HG03108 (cell line): ENCODE measurements at regions not wholly inside any gene's neighbourhood (a gene's known extent, or its start where the extent isn't known, plus 50 kb on each side); places are given as distances from the start of the nearest gene placed in this dataset.
"Not testable (repeated sequence)": the region's sequence is repeated elsewhere in the genome, so short reads cannot be mapped to it uniquely, and the experiment has no call there.

Source experiments
- ATAC-seq: cut with Tn5 transposase; IDR thresholded peaks from one replicate; pipeline ENCODE4 v1.9.1; 2021; ENCODE audit warnings: moderate library complexity; ENCODE audit not compliant: unreplicated experiment

DNA sequence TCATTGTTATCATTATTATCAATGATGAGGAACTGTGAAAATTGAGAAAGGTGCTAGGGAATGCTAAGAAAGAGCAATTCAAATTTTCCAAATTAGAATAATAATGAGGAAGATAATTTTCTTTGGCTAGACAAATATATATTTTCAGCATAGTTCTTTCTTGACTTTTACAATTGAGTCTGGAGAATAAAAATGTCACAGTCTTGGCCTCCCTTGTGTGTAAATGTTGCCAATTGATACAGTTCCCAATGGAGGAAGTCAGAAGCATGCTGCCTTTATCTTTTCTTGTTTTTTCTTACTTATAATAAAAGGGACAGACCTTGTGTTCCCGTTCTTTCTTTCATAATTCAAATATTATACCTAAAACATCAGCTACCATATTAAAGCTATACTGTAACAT, 774.4 kb downstream of the SI start:
- ATAC-seq = no peak

- ATAC-seq = no peak
Measured at GRCh38 chr3:164302622-164303021, 775.7 kb downstream of the SI start.

DNA sequence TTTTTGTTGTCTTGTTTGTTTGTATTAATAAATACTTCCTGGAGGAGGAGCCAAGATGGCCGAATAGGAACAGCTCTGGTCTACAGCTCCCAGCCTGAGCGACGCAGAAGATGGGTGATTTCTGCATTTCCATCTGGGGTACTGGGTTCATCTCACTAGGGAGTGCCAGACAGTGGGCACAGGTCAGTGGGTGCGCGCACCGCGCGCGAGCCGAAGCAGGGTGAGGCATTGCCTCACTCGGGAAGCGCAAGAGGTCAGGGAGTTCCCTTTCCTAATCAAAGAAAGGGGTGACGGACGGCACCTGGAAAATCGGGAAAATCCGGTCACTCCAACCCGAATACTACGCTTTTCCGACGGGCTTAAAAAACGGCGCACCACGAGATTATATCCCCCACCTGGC, 786.8 kb downstream of the SI start:
- ATAC-seq = not testable (repeated sequence)

DNA sequence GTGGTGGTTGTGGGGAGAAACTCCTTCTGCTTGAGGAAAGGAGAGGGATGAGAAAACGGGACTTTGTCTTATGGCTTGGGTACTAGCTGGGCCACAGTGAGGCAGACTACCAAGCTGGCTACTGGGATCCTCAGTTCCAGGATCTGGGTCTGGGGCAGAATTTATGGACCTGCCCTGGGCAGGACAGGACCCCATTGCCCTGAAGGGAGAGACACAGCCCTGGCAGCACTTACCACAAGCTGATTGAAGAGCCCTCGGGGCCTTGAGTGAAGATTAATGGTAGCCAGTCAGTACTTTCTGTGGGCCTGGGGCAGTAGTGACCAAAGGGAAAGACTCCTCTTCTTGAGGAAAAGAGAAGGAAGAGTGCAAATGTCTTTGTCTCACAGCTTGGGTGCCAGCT, 799.7 kb downstream of the SI start:
- no peak for ATAC-seq

DNA sequence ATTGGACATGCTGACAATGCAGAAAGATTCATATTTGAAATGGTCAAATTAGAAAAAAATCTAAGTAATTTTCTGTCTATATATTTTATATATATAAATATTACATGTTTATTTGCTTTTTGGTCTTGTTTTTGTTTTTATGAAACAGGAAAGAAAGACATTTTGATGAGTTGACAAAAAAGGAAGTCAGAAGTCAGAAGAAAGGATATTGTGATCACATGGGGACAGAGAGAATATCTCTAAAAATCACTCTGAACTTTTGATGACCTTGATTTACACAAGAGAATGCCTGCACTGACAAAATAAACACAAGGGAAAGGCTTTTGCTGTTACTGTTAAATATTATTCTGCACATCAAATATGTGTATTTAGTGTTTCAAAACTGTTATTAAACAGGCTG, 811.2 kb downstream of the SI start:
- ATAC-seq = no peak

DNA sequence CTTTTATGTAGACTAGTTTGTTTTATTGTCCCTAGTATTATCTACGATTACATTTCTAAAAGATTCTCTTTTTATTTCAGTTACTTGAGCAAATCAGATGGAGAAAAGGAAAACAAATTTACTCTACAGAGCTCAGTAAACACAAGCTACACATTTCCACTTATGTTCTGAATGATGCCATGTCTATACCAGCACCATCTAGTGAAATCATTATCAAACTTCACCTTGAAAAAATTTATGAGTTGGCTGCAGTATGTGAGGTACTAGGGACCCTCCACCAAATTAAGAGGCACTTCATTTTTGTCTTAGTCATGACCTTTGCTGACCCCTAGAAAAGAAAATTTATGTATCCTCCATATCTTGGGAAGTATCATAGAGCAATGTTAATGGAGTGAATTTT, 827.4 kb downstream of the SI start:
- ATAC-seq = no peak

GRCh38 chr3:164236851-164237250, 841.4 kb downstream of the SI start:
- no peak for ATAC-seq

DNA sequence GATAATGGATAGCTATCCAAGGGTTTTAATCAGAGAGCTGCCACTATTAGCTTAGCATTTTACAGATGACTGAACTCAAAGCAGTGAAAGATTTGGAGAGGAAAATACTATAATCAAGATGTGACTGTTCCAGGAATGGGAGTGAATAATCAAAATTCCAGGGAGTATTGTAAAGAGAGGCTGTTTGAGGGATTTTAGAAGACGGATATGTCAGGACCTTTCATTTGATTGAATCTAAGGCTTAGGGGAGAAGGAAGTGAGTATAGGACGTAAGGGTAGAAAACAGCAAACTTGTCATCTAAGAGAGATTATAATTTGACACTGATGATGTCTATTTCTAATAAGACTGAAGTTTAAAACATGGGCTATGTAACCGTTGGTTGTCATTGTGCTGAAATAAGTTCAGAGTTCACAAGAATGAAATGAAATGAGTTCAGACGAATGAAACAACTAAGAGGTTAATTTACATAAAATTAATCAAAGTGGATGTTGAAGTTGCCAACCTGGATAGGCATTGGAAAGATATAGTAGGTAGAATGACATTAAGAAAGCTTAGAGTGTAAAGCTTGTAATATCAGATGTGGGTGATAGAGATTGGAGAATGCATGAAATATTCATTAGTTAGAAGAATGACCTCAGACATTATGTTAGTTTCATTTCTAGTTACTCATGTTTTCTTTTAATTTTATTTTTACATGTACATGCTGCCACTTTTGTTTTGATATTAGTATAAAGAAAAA, 842.8 kb downstream of the SI start:
- ATAC-seq = no peak

DNA sequence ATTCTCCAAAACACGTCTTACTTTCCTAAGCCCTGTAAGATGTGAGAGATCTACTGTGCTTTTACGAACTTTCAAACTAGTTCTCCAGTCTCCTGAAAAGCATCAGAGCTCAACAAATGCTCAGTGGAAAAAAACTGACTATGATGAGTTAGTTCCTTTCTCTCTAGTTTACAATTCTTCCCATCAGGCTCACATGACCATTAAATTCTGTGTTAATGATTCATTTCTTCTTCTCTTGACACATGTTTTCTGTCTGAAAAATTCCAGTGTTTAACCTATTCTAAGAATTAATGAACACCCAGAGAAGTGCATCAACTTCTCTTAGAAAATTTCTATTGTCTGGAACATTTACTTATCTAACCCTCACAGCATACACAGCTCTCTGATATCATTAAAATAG, 844.3 kb downstream of the SI start:
- no peak for ATAC-seq

DNA sequence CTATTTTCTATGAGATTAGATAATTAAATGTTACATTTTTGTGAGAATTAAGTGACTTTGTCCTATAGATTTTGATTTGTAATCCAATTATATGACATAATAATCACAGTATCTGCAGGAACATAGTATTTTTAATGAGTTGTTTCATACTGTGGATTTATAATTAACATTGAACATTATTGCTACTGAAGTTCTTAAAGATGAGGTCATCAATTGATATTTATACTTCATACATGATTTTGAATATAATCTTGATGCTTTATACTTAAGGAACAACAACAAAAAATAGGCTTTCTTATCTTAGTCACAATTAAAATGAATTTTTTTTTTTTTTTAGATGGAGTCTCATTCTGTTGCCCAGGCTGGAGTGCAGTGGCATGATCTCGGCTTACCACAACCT, 846.6 kb downstream of the SI start:
- ATAC-seq = no peak

DNA sequence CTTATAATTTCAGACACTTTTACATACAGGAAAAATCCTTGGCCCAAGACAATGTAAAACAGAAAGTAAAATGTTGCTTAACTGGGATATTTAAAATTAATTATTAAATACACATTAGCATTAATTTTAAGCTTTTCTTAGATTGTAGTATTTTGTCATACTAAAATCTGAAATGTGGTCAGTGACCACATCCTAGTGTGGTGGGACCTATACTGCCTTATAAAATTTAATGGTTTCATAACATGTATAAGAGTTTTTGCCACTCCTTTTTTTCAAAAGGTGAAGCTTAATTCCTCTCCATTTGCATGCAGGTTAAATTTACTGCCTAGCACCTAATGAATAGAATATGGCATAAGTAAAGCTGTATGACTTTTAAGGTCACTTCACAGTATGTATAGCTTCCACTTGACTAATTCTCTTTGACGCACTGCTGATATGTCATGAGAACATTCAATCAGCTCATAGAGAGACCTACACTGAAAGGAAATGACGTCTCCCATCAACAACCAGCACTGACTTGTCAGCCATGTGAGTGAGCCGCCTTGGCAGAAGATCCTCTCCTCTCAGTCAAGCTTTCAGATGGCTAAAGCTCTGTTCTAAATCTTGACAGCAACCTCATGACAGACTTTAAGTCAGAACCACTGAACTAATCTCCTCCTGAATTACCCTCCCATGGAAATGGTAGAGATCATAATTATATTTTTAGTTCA, 847.8 kb downstream of the SI start:
- ATAC-seq = no peak

DNA sequence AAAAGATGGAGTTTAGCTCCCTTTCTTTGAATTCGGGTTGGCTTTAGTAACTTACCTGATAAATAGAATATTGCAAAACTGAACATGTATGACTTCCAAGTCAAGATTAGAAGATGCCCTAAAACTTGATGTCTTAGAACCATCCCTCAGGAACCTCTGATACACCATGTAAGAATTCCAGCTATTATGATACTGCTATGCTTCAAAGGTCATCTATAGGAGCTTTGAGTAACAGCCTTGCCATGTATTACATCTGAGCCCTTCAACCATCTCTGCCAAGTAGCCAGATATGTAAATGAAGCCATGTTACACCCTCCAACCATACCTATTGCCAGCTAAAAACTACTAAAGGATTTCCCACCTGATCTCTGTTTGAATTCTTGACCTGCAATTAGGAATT, 854.2 kb downstream of the SI start:
- ATAC-seq = no peak

DNA sequence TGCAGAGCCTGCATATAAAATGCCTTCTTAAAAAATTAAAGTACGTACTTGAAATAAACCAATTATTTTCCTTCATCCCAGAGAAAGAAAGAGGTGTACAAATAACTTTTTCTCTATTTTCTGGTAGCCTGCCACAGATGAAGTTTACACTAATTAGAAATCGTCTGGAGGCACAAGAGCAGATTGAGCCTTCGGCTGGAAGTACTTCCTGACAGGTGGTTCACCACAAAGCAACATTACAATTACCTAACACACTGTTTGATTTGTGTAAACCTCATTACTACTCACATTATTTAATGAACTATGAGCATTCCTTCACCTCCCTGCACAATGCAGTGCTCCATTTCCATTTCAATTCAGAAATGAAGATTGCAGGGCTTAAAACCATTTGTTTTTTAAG, 856.1 kb downstream of the SI start:
- ATAC-seq = no peak

DNA sequence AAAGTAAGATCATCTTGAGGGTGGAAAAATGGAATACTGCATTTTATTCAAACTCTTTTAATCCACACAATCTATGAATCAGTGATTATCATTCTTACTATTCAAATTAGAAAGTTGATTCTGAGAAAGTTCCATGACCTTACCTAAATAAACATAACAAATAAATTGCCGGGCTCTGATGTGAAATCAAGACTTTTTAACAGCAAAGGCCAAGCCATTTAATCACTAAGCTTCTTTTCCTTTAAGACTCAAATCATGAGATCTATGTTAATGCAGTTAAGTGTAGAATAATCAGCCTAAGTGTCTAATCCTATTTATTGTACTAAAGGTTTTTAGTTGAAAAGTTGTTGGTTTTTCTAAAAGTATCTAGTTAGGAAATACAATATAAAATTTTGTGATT, 857.0 kb downstream of the SI start:
- no peak for ATAC-seq

DNA sequence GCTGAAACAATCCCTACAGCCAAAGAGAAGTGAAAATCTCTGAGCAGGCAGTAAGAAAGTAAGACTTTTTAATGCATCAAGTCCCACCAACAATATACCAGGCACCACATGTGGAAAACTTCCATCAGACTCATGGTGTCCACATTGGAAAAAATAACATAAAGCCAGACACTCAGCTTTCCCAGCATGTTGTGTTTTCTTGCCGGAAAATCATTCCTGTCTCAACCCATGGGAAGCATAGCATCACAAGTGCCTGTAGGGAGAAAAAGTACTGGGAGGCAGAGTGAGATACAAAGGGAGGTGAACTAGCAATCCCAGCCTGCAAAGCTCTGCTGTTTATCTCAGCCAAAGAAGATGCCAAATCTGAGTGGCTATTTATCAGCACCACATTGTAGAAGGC, 868.9 kb downstream of the SI start:
- ATAC-seq = no peak

DNA sequence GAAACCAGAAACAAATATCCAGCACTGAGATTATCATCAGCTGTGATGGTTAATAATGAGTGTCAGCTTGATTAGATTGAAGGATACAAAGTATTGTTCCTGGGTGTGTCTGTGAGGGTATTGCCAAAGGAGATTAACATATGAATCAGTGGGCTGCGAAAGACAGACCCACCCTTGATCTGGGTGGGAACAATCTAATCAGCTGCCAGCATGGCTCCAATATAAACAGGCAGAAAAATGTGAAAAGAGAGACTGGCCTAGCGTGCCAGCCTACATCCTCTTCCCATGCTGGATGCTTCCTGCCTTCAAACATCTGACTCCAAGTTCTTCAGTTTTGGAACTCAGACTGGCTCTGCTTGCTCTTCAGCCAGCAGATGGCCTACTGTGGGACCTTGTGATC, 869.5 kb downstream of the SI start:
- no peak for ATAC-seq

GRCh38 chr3:164208048-164208447, 870.2 kb downstream of the SI start:
- ATAC-seq = no peak

GRCh38 chr3:164200053-164200823, 878.1 kb downstream of the SI start:
- ATAC-seq = no peak

DNA sequence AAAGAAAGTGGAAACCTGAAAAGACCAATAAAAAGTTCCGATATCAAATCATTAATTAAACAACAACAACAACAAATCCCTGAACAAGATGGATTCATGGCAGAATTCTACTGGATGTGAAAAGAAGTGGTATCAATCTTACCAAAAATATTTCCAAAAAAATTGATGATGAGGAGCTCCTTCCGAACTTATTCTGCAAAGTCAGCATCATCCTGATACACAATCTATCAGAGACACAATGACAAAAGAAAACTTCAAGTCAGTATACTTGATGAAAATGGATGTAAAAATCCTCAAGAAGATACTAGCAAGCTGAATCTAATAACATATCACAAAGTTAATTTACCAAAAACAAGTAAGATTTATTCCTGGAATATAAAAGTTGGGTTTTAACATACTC, 881.8 kb downstream of the SI start:
- ATAC-seq = no peak

GRCh38 chr3:164194842-164195241, 883.5 kb downstream of the SI start:
- ATAC-seq = no peak

- ATAC-seq = no peak
Measured at GRCh38 chr3:164192974-164193373, 885.3 kb downstream of the SI start.

- ATAC-seq = no peak
Measured at GRCh38 chr3:164190566-164190965, 887.7 kb downstream of the SI start.
